Immature natural killer cell (primary cell): ENCODE measurements at regions not wholly inside any gene's neighbourhood (a gene's known extent, or its start where the extent isn't known, plus 50 kb on each side); places are given as distances from the start of the nearest gene placed in this dataset.
"Not testable (repeated sequence)": the region's sequence is repeated elsewhere in the genome, so short reads cannot be mapped to it uniquely, and the experiment has no call there.

Experiments used
- DNase-seq, 3 donors: peaks; one replicate each; pipeline ENCODE4 v3.0.0; 2022; ENCODE audit warnings: mixed read lengths in 1 of 3
- H3K27ac Mint-ChIP-seq, 6 donors: one replicate each; pipeline ENCODE4 v1.8.0; 2020; ENCODE audit warnings: mixed read lengths in 6 of 6, mild to moderate bottlenecking in 5 of 6, inconsistent platforms in 4 of 6, moderate library complexity in 3 of 6
- H3K27me3 Mint-ChIP-seq, 3 donors: one replicate each; pipeline ENCODE4 v1.8.0; 2020 to 2021; ENCODE audit warnings: low read depth in 3 of 3, mild to moderate bottlenecking in 3 of 3, mixed read lengths in 3 of 3, moderate library complexity in 3 of 3, inconsistent platforms in 1 of 3
- H3K36me3 Mint-ChIP-seq, 3 donors: one replicate each; pipeline ENCODE4 v1.8.0; 2020; ENCODE audit warnings: mixed read lengths in 3 of 3, inconsistent platforms in 2 of 3, mild to moderate bottlenecking in 2 of 3
- H3K4me1 Mint-ChIP-seq, 2 donors: one replicate each; pipeline ENCODE4 v1.8.0; 2020; ENCODE audit warnings: inconsistent platforms in 2 of 2, mild to moderate bottlenecking in 2 of 2, mixed read lengths in 2 of 2, moderate library complexity in 1 of 2
- H3K4me3 Mint-ChIP-seq, 5 donors: one replicate each; pipeline ENCODE4 v1.8.0; 2020; ENCODE audit warnings: mild to moderate bottlenecking in 5 of 5, mixed read lengths in 5 of 5, inconsistent platforms in 3 of 5, moderate library complexity in 3 of 5
- H3K9me3 Mint-ChIP-seq, 6 donors: one replicate each; pipeline ENCODE4 v1.8.0; 2020; ENCODE audit warnings: mild to moderate bottlenecking in 6 of 6, mixed read lengths in 6 of 6, inconsistent platforms in 4 of 6, moderate library complexity in 3 of 6

DNA sequence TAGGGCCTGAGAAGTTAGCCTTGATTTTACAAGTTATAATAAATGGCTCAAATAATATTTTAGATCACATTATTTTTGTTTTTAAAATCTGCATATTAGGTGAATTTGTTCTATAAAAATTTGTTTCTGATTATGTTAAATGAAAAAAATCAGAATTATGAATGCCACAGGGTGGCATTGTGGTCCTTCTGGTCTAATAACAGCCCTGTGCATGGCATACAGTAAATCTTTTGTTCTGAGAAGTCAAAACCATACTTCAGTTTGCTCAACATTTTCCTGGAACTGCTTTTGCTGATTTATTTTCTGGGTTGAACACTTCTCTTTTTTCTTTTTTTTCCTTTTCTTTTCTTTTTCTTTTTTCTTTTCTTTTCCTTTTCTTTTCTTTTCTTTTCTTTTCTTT lies 101.0 kb upstream of the UBQLN2 start:
- Mint-ChIP-seq H3K36me3 (no peaks in the 10 kb centered on the region), H3K9me3 (peaks cover 0 to 7% (median 1%) of the 10 kb centered on the region in 6 donors), H3K4me1 (no peaks in the 10 kb centered on the region), H3K27me3 (peaks cover 1 to 14% (median 8%) of the 10 kb centered on the region in 3 donors), H3K27ac (no peak overlapping the region), H3K4me3 (no peak overlapping the region)
- DNase-seq: peak in 1 of 3 donors; percentile 21

DNA sequence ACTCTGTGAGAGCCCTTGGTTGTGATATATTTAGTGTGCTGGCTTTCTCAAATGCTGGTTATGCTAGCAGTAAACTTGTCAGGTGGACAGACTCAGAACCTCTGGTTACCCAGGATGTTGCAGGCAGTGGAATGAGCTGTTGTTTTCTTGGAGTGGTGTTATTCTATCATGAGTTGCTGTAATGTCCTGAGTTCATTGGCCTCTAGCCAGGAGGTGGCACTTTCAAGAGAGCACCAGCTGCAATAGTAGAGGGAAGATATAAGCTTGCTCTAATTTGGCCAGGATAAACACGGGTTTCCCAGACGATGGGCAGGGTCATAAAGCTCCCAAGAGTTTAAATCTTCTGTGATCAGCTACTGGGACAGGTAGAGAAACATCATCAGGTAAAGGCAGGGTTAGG lies 95.0 kb upstream of the UBQLN2 start:
- peaks cover 1 to 17% (median 10%) of the 10 kb centered on the region in 3 donors for H3K27me3 Mint-ChIP-seq
- H3K4me3 Mint-ChIP-seq: no peak overlapping the region
- no peak overlapping the region for H3K27ac Mint-ChIP-seq
- DNase-seq: no peak
- H3K4me1 Mint-ChIP-seq: peaks cover 0 to 5% of the 10 kb centered on the region in 2 donors
- no peaks in the 10 kb centered on the region for H3K36me3 Mint-ChIP-seq
- H3K9me3 Mint-ChIP-seq: peaks cover 0 to 3% (median 0%) of the 10 kb centered on the region in 6 donors

DNA sequence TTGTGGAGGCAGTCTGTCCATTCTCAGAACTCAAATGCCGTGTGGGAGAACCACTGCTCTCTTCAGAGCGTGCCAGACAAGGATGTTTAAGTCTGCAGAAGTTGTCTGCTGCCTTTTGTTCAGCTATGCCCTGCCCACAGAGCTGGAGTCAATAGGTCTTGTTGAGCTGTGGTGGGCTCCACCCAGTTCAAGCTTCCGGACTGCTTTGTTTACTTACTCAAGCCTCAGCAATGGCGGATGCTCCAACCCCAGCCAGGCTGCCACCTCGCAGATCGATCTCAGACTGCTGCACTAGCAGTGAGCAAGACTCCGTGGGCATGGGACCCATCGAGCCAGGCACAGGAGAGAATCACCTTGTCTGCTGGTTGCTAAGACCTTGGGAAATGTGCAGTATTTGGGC lies 68.5 kb upstream of the UBQLN2 start:
- H3K4me3 Mint-ChIP-seq: peak overlapping the region in 1 of 5 donors; percentile 67
- H3K36me3 Mint-ChIP-seq: peaks cover 0 to 10% (median 0%) of the 10 kb centered on the region in 3 donors
- not testable (repeated sequence) for H3K4me1 Mint-ChIP-seq, H3K9me3 Mint-ChIP-seq
- H3K27ac Mint-ChIP-seq: peak overlapping the region in 2 of 6 donors; percentile 69 to 84
- H3K27me3 Mint-ChIP-seq: peaks cover 4 to 19% (median 6%) of the 10 kb centered on the region in 3 donors
- DNase-seq: peak in 1 of 3 donors; percentile 59

DNA sequence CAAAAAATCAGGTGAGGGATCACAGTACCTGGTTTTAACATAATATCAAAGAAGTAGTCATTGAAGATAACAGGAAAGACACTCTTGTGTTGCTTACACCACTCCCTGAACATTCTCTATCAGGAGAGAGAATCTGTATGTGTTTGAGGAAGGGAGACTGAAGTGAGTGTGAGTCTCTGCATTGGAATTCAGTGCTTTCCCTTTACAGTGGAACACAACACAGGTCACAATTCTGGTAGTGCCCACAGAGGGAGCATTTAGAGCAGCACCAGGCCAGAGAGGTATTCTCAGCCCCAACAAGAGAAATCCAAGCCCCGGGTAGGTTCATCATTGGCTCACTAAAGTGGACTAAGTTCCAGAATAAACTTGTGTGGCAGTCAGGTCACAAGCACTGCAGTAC lies 64.7 kb upstream of the UBQLN2 start:
- Mint-ChIP-seq H3K36me3 (peaks cover 0 to 8% (median 0%) of the 10 kb centered on the region in 3 donors), H3K27ac (no peak overlapping the region), H3K27me3 (peaks cover 2 to 19% (median 7%) of the 10 kb centered on the region in 3 donors), H3K4me1 (no peaks in the 10 kb centered on the region), H3K4me3 (no peak overlapping the region), H3K9me3 (peaks cover 0 to 2% (median 0%) of the 10 kb centered on the region in 6 donors)
- DNase-seq: no peak

DNA sequence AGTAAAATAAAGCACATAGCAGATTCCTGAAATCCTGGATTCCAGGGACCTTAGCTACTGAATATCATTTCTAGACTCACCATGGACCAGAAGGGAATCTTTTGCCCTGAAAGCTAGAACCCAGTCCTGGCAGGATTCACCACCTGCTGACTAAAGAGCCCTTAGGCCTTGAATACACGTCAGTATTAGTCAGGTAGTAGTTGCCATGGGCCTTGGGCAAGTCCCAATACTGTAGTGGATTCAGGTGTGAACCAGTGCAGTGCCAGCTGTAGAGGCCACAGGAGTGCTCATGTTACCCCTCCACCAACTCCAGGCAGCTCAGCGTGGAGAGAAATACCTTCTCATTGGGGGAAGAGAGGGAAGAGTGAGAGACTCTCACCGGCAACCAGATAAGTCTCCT lies 64.1 kb upstream of the UBQLN2 start:
- no peak overlapping the region for H3K27ac Mint-ChIP-seq
- H3K4me1 Mint-ChIP-seq: no peaks in the 10 kb centered on the region
- H3K4me3 Mint-ChIP-seq: no peak overlapping the region
- DNase-seq: no peak
- peaks cover 0 to 2% (median 0%) of the 10 kb centered on the region in 6 donors for H3K9me3 Mint-ChIP-seq
- H3K27me3 Mint-ChIP-seq: peaks cover 2 to 18% (median 7%) of the 10 kb centered on the region in 3 donors
- H3K36me3 Mint-ChIP-seq: peaks cover 0 to 2% (median 0%) of the 10 kb centered on the region in 3 donors

DNA sequence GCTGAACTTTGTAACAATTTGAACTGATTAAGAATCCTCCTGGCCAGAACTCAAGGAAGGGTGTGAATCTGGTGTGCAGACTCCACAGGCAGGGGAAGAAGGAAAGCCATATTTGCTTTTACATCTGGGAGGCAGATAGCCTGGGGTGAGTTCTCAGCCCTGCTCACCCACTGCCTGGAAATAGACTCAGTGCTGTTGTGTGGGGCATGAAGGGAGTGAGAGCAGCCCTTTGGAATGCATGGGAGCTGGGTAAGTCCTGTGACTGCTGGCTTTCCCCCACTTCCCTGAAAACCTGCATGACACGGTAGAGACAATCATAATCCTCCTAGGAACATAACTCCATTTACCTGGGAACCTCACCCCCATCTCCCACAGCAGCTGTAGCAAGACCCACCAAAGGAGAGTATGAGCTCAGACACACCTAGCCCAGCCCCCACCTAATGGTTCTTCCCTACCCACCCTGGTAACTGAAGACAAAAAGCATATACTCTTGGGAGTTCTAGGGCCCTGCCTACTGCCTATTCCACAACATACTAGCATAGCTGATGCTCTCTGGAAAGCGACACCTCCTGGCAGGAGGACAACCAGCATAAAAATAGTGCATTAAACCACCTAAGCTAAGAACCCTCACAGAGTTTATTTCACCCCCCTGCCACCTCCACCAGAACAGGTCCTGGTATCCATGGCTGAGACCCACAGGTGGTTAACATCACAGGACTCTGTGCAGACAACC lies 59.3 kb upstream of the UBQLN2 start:
- Mint-ChIP-seq H3K36me3 (peaks cover 0 to 2% (median 0%) of the 10 kb centered on the region in 3 donors), H3K4me1 (no peaks in the 10 kb centered on the region), H3K27me3 (peaks cover 0 to 13% (median 13%) of the 10 kb centered on the region in 3 donors), H3K9me3 (peaks cover under 1 to 7% (median 4%) of the 10 kb centered on the region in 6 donors), H3K4me3 (no peak overlapping the region), H3K27ac (no peak overlapping the region)
- no peak for DNase-seq

DNA sequence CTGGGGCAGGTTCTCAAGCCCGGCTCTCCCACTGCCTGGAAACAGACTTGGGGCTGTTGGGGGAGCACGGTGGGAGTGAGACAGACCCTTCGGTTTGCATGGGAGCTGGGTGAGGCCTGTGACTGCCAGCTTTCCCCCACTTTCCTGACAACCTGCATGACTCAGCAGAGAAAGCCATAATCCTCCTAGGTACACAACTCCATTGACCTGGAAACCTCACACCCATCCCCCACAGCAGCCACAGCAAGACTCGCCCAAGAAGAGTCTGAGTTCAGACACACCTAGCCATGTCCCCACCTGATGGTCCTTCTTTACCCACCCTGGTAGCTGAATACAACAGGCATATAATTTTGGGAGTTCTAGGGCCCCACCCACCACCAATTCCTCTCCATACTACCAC lies 57.6 kb upstream of the UBQLN2 start:
- Mint-ChIP-seq H3K4me1 (peaks cover 4 to 11% of the 10 kb centered on the region in 2 donors), H3K36me3 (peaks cover 0 to 4% (median 0%) of the 10 kb centered on the region in 3 donors), H3K4me3 (no peak overlapping the region), H3K27me3 (peaks cover 0 to 15% (median 13%) of the 10 kb centered on the region in 3 donors), H3K9me3 (peaks cover 2 to 11% (median 7%) of the 10 kb centered on the region in 6 donors), H3K27ac (no peak overlapping the region)
- no peak for DNase-seq
